NOMO-1 treated with dmso at 0.1 percent for 144 hours (cell line): ENCODE measurements at regions not wholly inside any gene's neighbourhood (a gene's known extent, or its start where the extent isn't known, plus 50 kb on each side); places are given as distances from the start of the nearest gene placed in this dataset.
"Not testable (repeated sequence)": the region's sequence is repeated elsewhere in the genome, so short reads cannot be mapped to it uniquely, and the experiment has no call there.

Source experiments
- DNase-seq: peaks from one replicate; lab custom pipeline; 2025; ENCODE audit not compliant: unreplicated experiment; lab: John Stamatoyannopoulos, UW

GRCh38 chr2:182594286-182594685 lies 121.8 kb upstream of the DNAJC10 start:
- DNase-seq, result no peak

GRCh38 chr2:182595650-182596049 lies 120.4 kb upstream of the DNAJC10 start:
- no peak for DNase-seq

DNA sequence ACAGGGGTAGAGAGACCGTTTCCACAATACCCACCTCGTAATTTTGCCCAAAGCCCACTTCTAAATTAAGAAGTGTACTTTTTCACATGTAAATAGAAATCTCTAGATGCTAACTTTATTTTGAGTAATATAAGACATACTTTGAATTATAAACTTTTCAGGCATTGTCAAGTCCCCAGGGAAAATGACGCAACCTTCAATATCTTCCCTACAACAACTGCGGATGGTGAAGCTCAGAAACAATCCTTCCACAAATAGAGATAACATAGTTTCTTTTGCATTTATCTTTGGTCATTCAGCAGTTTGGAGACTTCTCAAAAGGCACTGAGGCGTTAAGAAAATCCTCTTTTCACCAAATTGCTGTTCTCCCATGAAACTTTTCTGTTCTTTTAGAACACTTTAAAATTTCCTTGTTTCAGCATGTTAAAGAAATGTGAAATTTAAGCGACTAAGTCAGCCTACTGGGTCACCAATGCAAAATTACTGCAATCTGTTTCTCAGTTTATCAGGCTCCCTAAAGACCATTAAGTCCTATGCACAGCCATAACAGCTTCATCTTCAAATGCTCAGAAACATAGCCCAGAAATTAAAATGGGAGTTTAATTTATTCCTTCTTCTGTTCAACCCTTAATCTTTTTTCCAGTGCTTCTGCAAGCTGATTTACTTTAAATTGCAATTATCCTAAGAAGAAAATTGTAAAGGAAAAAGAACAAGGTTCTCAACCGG lies 118.3 kb upstream of the DNAJC10 start:
- DNase-seq, result no peak

GRCh38 chr2:182598626-182599025 lies 117.4 kb upstream of the DNAJC10 start:
- DNase-seq, result no peak

GRCh38 chr2:182605166-182605565 lies 110.9 kb upstream of the DNAJC10 start:
- DNase-seq, result no peak

DNA sequence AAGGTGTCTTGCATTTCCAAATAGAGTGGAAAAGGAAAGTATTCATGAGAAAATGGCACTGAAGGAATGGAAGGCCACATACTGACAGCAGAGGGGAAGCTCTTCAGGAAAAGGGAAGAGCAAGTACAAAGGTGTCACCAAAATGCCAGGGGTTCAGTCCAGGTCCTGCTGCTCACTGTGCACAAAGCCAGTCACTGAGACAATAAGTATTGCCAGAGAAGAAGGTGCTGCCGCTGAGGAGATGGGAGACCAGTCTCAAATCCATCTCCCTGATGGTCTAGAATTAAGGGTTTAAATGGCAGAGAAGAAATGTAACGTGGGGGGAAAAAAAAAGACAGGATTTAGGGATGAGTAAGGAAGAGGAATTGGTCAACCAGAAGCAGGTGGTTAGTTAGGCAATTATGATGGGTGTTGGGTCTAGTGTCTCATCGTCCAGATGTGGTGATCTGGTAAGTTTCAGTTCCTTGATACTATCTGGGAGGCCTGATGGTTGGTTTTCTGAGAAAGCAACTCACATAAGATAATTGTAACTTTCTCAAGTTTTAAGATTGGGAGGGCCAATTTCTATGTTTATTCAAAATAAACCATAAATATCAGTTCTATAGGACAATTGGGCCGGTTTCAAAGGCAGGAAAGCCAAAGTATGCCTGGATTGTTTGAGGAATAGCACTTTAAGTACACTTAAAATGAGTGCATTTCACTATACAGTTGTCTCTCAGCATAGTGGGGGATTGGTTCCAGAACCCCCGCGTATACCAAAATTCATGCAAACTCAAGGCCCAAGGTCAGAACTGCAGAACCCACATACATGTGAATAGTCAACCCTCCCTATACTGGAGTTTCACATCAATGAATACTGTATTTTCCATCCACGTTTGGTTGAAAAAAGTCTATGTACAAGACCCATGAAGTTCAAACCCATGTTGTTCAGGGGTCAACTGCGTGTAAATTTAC lies 109.1 kb upstream of the DNAJC10 start:
- DNase-seq, result peak; percentile 4

GRCh38 chr2:182608181-182608845 lies 107.7 kb upstream of the DNAJC10 start:
- DNase-seq, result no peak

DNA sequence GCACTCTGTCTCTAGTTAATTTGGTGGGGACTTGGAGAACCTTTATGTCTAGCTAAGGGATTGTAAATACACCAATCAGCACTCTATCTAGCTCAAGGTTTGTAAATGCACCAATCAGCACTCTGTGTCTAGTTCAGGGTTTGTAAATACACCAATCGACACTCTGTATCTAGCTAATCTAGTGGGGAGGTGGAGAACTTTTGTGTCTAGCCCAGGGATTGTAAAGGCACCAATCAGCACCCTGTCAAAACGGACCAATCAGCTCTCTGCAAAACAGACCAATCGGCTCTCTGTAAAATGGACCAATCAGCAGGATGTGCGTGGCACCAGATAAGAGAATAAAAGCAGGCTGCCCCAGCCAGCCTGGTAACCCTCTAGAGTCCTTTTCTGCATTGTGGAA lies 107.1 kb upstream of the DNAJC10 start:
- DNase-seq, result not testable (repeated sequence)

DNA sequence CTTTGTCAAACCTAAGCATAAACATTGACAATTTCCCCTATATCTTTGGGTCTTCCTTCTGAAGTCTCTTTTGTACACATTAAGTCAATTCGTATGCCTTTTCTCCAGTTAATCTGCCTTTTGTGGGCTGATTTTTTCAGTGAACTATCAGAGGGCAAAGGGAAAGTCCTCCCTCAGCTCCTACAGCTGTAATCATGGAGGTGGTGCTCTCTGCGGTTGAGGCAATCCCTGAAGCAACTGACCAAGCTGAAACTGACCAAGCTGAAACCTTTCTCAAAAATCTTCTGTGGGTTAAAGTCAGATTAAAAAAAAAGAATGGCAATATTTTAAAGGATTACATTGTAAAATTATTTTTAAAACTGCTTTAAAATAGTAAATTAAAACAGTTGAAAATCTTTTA lies 105.8 kb upstream of the DNAJC10 start:
- no peak for DNase-seq

DNA sequence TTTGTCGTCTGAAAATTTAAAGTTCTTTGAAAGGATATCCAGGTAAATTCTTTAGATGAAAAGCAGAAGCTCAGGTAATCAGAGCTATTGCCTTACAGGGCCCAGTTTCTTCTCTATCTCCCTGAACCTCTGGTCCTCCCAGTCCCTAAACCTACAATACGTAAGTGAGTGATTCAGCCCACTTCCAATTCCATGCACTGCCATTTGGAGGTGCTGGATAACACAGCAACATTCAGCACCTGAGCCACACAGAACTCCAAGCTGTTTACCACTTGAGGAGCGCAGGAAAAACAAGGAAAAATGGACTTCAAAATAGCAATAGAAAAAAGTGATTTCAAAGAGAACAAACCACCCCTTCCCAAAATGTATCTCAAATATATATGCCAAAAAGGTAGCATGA lies 105.0 kb upstream of the DNAJC10 start:
- DNase-seq, result no peak

- DNase-seq, result no peak
These were observed 101.0 kb upstream of the DNAJC10 start for GRCh38 chr2:182615036-182615435.

DNA sequence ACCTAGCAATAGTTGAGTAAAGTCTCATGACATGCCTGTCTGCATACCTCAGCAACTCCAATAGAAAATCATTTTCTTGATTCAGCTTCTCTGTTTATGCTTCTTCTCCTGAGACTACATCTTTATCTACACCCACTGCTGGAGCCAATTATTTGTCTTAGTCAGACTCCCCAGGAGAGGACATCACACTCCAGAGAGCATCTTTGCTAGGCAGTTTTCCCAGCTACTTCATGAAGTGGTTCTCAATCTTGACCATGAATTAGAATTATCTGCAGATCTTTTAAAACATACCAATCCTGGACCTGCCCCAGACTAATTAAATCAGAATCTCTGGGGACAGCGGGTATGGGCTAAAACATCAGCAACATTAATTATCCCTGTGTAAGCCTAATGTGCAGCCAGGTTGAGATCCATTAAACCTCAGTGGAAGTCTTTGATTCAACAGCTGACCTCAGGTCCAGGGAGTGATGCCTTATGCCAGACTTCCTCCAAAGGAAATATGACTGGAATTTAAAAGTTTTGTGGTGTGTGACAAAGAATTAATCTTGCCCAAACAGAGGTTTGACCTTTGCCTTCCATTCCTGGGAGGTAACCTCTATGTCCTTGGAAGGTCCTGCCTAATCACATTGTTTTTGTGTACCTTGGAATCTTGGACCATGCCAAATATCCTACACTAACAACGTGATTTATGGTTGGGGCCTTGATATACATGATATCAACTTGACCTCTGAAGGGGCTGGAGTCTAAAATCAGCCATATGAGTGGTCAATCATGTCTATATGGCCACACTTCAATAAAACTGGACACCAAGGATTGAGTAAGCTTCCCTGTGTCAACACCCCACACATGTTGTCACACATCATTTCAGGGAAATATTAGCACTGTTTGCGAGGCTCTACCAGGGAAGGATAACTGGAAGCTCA lies 99.3 kb upstream of the DNAJC10 start:
- no peak for DNase-seq

DNA sequence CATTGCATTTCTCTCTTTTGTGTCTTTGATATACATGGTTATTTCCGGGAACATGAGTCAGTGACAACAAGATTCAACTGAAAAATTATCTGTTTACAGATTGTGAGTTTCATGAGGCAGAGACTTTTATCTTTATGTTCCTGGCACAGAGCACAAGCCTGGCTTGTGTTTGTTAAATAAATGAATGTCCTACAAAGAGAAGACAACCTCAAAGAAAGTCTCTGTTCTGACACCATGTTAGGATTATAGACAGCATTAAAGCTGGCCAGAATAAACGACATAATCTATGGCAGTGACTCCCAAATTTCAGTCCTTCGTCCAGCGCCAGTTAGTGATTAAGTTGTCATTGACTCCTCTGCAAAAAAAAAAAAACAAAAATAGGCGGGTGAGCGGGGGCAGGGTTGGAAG lies 97.4 kb upstream of the DNAJC10 start:
- DNase-seq, result no peak

DNA sequence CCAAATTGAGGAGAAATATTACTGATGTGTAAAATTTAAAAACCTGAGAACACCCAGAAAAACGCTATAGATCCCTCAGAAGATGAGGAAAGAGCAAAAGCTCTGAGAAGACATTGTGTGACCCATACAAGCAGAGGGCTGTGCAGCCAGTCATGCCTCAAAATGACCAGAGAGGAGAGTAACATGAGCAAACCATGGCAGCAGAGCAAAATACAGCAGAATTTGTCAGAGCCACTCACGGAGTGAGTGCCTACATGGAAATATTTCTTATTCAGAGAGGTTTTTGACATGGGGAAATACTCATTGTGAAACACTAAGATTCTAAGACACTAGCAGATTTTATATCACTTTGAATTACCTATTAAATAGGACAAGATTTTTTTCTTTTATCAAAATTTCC lies 96.8 kb upstream of the DNAJC10 start:
- no peak for DNase-seq

GRCh38 chr2:182621191-182621590 lies 94.9 kb upstream of the DNAJC10 start:
- no peak for DNase-seq

GRCh38 chr2:182621810-182622209 lies 94.2 kb upstream of the DNAJC10 start:
- DNase-seq, result no peak

- no peak for DNase-seq
These were observed 93.8 kb upstream of the DNAJC10 start for GRCh38 chr2:182622231-182622630.

DNA sequence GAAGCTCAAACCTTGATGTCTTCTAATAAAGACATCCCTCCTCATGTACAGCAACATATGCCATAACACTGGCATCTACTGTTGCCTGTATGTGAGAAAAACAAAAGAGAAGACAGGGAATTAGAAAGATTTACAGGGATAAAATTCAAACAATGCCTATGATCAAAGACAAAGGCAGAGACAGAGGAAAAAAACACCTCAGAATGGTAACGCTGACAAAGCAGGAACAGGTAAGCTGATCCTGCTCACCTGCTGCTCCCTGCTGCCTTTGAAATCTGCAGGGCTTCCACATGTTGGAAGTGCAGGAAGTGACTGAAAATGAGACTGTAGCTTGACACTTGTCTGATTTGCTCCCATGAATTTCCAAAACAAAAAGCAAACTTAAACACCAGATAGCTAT lies 90.2 kb upstream of the DNAJC10 start:
- no peak for DNase-seq

DNA sequence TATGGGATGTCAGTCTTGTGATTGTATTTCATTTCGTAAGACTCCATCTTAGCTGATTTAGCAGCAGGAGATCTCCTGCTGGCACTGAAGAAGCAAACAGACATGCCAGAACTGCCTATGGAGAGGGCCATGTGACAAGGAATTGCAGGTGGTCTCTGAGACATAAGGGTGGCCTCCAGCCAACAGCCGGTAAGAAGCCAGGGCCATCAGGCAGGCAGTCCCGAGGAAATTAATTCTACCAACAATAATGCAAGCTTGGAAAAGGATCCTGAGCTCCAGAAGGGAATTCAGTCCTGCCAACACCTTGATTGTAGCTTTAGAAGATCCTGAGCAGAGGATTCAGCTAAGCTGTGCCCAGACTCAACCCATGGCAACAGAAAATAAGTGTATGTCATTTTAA lies 87.1 kb upstream of the DNAJC10 start:
- no peak for DNase-seq

- DNase-seq, result no peak
These were observed 85.8 kb upstream of the DNAJC10 start for GRCh38 chr2:182630207-182630606.

DNA sequence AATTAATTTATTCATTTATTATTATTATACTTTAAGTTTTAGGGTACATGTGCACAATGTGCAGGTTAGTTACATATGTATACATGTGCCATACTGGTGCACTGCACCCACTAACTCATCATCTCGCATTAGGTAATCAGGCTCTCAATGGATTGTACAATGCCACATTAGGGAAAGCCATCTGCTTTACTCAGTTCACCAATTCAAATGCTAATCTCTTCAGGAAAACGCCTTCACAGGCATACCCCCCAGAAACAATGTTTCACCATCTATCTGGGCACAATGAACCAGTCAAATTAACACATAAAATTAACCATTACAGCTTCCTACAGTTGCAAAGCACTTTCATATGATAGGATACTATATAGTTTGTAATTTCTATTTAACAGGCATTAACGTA lies 84.8 kb upstream of the DNAJC10 start:
- DNase-seq, result no peak
